Type B pancreatic cell (in vitro differentiated cells): ENCODE measurements at regions not wholly inside any gene's neighbourhood (a gene's known extent, or its start where the extent isn't known, plus 50 kb on each side); places are given as distances from the start of the nearest gene placed in this dataset.

Source experiments
- DNase-seq: peaks from one replicate; pipeline ENCODE4 v3.0.0; 2021; ENCODE audit warnings: mixed read lengths; ENCODE audit not compliant: unreplicated experiment; ENCODE audit errors: extremely low spot score
- H3K27ac Mint-ChIP-seq: 2 replicates; pipeline ENCODE4 v1.8.0; 2021; ENCODE audit warnings: mild to moderate bottlenecking, mixed read lengths
- H3K27me3 Mint-ChIP-seq: 2 replicates; pipeline ENCODE4 v1.8.0; 2021; ENCODE audit warnings: mixed read lengths
- H3K36me3 Mint-ChIP-seq: 2 replicates; pipeline ENCODE4 v1.8.0; 2021; ENCODE audit warnings: mixed read lengths
- H3K4me1 Mint-ChIP-seq: one replicate; pipeline ENCODE4 v1.8.0; 2021; ENCODE audit warnings: mixed read lengths; ENCODE audit not compliant: unreplicated experiment
- H3K4me3 Mint-ChIP-seq: 2 replicates; pipeline ENCODE4 v1.8.0; 2021; ENCODE audit warnings: mild to moderate bottlenecking, mixed read lengths
- H3K9me3 Mint-ChIP-seq: 2 replicates; pipeline ENCODE4 v1.8.0; 2021; ENCODE audit warnings: mixed read lengths
- TF ChIP-seq, protein P1 (sequence below): fragments of 200-600 bp; sonication (generic); conservative IDR thresholded peaks from 2 replicates; pipeline ENCODE4 v1.5.0; 2021; ENCODE audit warnings: antibody characterized with exemption, mild to moderate bottlenecking

DNA sequence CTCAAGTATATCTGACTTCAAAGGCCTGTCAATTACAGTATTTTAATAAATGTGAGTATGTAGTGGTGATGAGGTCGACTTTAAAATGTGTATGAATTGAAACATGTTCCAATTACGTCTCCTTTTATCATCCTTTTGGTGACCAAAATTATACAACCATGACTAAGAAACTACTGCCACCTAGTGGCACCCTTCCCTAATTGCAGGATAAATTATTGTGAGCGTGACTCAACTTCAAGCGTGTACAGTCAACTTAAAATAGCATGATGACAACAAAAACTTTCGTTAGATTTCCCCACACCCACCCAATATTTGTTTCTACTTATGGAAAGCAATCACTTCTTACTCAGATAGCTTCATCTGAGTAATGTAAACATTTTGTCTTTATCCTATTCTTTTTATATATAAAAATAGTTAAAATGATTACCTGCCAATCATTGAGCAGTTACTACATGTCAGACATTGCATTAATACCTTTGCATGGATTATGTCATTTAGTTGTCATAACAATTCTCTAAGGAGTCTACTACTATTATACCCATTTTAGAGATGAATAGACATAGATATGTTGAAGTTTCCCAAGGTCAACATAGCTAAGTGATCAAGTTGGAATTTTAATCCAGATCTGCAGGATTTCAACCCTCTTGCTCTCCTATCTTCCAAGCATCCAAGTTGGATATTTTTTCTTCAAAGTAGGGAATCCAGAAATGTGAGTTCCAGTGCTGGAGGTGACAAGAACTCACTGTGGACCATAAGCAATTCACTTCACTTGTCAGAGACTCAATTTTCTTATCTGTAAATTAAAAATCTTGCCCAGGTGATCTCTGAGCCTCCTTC lies 106.0 kb downstream of the MEX3B start:
- Mint-ChIP-seq H3K27ac (no peak overlapping the region), H3K27me3 (no peaks in the 10 kb centered on the region), H3K9me3 (no peaks in the 10 kb centered on the region), H3K4me3 (no peak overlapping the region), H3K4me1 (peaks cover 33% of the 10 kb centered on the region), H3K36me3 (peaks cover 3% of the 10 kb centered on the region)
- DNase-seq: no peak
- TF ChIP-seq, protein P1, sequence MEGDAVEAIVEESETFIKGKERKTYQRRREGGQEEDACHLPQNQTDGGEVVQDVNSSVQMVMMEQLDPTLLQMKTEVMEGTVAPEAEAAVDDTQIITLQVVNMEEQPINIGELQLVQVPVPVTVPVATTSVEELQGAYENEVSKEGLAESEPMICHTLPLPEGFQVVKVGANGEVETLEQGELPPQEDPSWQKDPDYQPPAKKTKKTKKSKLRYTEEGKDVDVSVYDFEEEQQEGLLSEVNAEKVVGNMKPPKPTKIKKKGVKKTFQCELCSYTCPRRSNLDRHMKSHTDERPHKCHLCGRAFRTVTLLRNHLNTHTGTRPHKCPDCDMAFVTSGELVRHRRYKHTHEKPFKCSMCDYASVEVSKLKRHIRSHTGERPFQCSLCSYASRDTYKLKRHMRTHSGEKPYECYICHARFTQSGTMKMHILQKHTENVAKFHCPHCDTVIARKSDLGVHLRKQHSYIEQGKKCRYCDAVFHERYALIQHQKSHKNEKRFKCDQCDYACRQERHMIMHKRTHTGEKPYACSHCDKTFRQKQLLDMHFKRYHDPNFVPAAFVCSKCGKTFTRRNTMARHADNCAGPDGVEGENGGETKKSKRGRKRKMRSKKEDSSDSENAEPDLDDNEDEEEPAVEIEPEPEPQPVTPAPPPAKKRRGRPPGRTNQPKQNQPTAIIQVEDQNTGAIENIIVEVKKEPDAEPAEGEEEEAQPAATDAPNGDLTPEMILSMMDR: peak; percentile 85

DNA sequence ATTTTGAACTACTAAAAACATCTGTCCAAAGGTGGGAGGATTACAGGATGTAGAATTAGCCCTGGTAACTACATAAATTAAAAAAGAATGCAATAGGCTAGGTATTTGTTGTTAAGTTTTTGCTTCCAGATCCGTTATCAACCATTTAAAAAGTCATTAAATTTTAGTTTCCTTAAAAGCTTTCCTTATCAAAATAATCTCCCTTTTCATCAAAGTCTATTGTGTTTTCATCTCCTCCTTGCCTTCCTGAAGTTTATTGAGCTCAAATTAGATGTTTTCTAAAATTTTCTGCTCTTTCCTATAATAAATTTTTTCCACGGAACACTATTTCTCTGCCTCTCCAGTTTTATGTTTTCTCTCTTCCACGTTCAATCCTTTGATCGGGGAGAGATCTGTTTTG lies 108.6 kb downstream of the MEX3B start:
- TF ChIP-seq, protein P1: no peak
- Mint-ChIP-seq H3K4me3 (no peak overlapping the region), H3K36me3 (peaks cover 3% of the 10 kb centered on the region), H3K27me3 (no peaks in the 10 kb centered on the region), H3K27ac (no peak overlapping the region), H3K4me1 (peaks cover 20% of the 10 kb centered on the region), H3K9me3 (no peaks in the 10 kb centered on the region)
- DNase-seq: no peak

DNA sequence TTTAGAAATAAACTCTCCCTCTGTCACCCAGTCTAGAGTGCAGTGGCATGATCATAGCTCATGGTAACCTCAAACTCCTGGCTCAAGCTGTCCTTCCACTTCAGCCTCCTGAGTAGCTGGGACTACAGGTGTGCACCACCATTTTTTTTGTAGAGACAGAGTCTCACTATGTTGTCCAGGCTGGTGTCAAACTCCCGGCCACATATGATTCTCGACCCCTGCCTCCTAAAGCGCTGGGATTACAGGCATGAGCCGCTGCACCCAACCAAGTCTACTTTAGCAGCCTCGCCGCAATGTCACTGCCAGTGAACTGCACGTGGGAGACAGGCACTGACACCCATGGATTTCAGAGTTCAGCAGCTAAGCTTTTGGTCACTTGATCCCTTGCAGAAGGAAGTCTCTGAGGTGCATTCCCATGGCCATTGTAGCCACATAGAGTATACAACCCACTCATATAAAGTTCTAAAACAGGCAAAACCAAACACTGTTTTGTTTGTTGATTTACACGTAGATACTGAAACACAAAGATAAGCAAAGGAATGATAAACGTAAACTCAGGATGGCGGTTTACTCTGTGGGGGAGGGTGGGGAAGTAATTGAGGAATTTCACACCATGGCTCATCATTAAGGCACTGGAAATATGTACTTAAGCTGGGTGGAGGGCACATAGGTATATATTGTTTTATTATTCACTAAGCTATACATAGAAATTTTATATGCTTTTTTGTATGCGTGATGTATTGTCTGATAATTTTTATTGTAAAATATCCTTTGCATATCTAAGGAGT lies 115.0 kb downstream of the MEX3B start:
- no peak for DNase-seq
- Mint-ChIP-seq H3K27ac (no peak overlapping the region), H3K4me1 (no peaks in the 10 kb centered on the region), H3K27me3 (no peaks in the 10 kb centered on the region), H3K9me3 (no peaks in the 10 kb centered on the region), H3K4me3 (no peak overlapping the region), H3K36me3 (peaks cover 3% of the 10 kb centered on the region)
- TF ChIP-seq, protein P1: no peak

DNA sequence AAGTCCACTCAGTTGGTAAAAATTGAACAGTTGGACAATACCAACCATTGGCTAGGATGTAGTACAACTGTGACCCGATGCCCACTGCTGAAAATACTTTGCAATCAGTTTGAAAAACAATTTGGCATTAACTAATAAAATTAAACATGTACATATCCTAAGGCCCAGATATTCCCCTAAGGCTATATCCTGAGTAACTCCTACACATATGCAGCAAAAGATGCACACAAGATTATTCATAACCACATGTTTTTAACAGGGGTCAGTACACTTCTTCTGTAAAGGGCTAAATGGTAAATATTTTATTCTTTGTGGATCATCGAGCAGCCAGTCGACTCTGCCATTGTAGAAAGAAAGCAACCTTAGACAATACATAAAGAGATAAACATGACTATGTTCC lies 116.3 kb downstream of the MEX3B start:
- peaks cover 3% of the 10 kb centered on the region for H3K36me3 Mint-ChIP-seq
- no peak for DNase-seq
- no peaks in the 10 kb centered on the region for H3K4me1 Mint-ChIP-seq
- no peaks in the 10 kb centered on the region for H3K9me3 Mint-ChIP-seq
- H3K27me3 Mint-ChIP-seq: no peaks in the 10 kb centered on the region
- no peak overlapping the region for H3K4me3 Mint-ChIP-seq
- TF ChIP-seq, protein P1: no peak
- H3K27ac Mint-ChIP-seq: no peak overlapping the region

DNA sequence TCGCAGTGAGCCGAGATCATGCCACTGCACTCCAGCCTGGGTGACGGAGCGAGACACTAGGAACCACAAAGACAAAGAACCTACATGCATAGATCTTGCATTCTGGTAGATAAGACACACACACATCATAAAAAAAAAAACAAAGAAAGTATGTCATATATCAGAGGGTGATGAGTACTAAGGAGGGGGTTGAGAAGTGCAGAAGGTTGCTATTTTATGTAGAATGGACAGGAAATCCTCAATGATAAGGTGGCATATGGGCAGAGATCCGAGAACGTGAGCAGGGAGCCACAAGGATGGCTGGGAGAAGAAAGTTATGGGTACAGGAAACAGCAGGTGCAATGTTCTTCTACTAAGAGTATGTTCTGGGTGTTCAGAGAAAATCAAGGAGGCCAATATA lies 118.8 kb downstream of the MEX3B start:
- no peak overlapping the region for H3K27ac Mint-ChIP-seq
- peaks cover 3% of the 10 kb centered on the region for H3K36me3 Mint-ChIP-seq
- H3K9me3 Mint-ChIP-seq: no peaks in the 10 kb centered on the region
- H3K4me1 Mint-ChIP-seq: no peaks in the 10 kb centered on the region
- TF ChIP-seq, protein P1: no peak
- no peak overlapping the region for H3K4me3 Mint-ChIP-seq
- H3K27me3 Mint-ChIP-seq: no peaks in the 10 kb centered on the region
- no peak for DNase-seq
